ENCODE measurements at regions not wholly inside any gene's neighbourhood (a gene's known extent, or its start where the extent isn't known, plus 50 kb on each side); places are given as distances from the start of the nearest gene placed in this dataset.

DNA sequence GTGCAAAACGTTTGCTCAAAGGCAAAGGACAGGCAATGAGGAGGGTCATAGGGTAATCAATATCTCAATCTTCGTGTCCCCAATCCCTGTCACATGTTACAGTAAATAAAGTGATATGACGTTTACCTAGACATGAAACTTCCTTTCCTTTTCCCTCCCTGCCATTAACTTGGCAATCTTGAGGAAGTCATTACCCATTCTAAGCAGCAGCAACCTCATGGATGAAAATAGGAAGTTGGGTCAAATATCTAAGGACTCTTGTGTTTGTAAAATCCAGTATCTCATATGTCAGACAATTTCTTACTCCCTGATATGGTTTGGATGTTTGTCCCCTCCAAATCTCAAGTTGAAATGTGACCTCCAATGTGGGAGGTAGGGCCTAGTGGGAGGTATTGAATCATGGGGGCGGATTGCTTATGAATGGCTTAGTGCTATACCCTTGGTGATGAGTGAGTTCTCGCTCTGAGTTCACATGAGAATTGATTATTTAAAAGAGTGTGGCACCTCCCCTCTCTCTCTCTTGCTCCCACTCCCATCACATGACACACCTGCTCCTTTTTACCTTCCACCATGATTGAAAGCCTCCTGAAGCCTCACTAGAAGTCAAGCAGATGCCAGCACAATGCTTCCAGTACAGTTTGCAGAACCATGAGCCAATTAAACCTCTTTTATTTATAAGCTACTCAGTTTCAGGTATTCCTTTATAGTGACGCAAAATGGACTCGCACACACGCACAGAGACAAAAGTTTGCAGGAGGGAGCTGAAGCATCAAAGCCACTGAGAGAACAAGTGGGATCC is 545.9 kb upstream of the JARID2 start:
- Histone ChIP-seq H3K36me3 (ENCODE audit: control insufficient read depth, insufficient read depth, low read length) (no peaks in the 10 kb centered on the region), H3K4me3 (ENCODE audit: low read depth, low read length) (no peak overlapping the region), H3K27me3 (ENCODE audit: control insufficient read depth, insufficient read depth, low read length) (no peaks in the 10 kb centered on the region)
- TF ChIP-seq, protein P1, sequence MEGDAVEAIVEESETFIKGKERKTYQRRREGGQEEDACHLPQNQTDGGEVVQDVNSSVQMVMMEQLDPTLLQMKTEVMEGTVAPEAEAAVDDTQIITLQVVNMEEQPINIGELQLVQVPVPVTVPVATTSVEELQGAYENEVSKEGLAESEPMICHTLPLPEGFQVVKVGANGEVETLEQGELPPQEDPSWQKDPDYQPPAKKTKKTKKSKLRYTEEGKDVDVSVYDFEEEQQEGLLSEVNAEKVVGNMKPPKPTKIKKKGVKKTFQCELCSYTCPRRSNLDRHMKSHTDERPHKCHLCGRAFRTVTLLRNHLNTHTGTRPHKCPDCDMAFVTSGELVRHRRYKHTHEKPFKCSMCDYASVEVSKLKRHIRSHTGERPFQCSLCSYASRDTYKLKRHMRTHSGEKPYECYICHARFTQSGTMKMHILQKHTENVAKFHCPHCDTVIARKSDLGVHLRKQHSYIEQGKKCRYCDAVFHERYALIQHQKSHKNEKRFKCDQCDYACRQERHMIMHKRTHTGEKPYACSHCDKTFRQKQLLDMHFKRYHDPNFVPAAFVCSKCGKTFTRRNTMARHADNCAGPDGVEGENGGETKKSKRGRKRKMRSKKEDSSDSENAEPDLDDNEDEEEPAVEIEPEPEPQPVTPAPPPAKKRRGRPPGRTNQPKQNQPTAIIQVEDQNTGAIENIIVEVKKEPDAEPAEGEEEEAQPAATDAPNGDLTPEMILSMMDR (IDR thresholded peaks at IDR 0.05; ENCODE audit: insufficient read depth, low read length, poor library complexity, severe bottlenecking), result no peak
- DNase-seq (ENCODE audit: low read depth), result no peak

DNA sequence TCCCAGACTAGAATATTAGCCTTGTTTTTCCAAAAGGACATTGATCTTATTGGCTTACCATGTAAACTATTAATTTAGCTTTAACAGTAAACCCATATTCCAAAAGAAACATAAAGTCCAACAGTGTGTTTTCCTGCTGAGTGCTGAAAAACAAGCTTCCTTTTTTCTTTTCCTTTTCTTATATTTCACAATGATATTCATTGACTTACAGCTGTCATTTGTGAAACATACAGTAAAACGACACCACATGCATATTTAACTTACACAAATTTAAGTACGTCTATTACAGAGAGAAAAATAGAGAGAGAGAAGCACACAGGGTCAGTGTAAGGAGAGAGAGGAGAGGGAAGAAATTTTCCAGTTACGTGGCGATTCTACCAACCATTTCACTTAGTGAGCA is 543.9 kb upstream of the JARID2 start:
- Histone ChIP-seq H3K36me3 (ENCODE audit: control insufficient read depth, insufficient read depth, low read length) (no peaks in the 10 kb centered on the region), H3K27me3 (ENCODE audit: control insufficient read depth, insufficient read depth, low read length) (no peaks in the 10 kb centered on the region), H3K4me3 (ENCODE audit: low read depth, low read length) (no peak overlapping the region)
- TF ChIP-seq, protein P1 (IDR thresholded peaks at IDR 0.05; ENCODE audit: insufficient read depth, low read length, poor library complexity, severe bottlenecking), result no peak
- no peak for DNase-seq (ENCODE audit: low read depth)

DNA sequence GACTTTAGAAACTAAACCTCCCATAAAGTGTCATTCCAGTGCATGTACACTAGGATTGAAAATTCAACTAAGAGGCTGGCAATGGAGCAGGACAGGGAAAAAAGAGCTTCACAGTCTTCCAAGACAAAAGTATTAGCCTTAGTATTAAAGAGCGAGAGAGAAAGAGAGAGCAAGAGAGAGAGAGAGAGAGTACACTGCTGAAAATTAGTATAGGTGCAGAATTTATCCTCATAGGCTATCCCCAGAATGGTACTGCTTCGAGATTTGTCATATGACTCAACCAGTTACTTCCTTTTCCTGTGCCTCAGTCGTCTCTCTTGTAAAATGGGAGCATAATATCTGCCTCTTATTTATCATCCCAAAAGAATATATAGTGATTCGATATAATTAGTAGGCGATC is 543.2 kb upstream of the JARID2 start:
- TF ChIP-seq, protein P1 (IDR thresholded peaks at IDR 0.05; ENCODE audit: insufficient read depth, low read length, poor library complexity, severe bottlenecking), result no peak
- Histone ChIP-seq H3K36me3 (ENCODE audit: control insufficient read depth, insufficient read depth, low read length) (no peaks in the 10 kb centered on the region), H3K4me3 (ENCODE audit: low read depth, low read length) (no peak overlapping the region), H3K27me3 (ENCODE audit: control insufficient read depth, insufficient read depth, low read length) (no peaks in the 10 kb centered on the region)
- no peak for DNase-seq (ENCODE audit: low read depth)

DNA sequence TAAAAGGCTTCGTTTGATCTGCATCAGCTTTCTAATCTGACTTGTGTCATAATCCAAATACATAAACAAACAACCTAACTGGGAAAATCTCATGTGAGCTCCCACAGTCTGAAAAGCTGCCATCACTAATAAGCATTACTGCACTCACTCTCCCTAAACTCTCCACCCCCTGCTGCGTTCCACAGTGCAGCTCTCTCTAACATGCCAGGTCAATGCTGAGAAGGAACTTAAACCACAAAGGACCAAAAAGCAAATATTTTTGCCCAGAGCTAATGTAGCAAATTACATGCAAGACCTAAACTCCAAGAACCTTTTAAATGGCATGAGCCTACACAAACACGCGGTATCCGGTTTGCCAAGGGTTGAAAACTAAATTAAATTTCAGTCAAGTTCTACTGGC is 542.3 kb upstream of the JARID2 start:
- H3K27me3 ChIP-seq (ENCODE audit: control insufficient read depth, insufficient read depth, low read length), result no peaks in the 10 kb centered on the region
- H3K36me3 ChIP-seq (ENCODE audit: control insufficient read depth, insufficient read depth, low read length), result no peaks in the 10 kb centered on the region
- H3K4me3 ChIP-seq (ENCODE audit: low read depth, low read length), result no peak overlapping the region
- DNase-seq (ENCODE audit: low read depth), result no peak
- TF ChIP-seq, protein P1 (IDR thresholded peaks at IDR 0.05; ENCODE audit: insufficient read depth, low read length, poor library complexity, severe bottlenecking), result no peak

DNA sequence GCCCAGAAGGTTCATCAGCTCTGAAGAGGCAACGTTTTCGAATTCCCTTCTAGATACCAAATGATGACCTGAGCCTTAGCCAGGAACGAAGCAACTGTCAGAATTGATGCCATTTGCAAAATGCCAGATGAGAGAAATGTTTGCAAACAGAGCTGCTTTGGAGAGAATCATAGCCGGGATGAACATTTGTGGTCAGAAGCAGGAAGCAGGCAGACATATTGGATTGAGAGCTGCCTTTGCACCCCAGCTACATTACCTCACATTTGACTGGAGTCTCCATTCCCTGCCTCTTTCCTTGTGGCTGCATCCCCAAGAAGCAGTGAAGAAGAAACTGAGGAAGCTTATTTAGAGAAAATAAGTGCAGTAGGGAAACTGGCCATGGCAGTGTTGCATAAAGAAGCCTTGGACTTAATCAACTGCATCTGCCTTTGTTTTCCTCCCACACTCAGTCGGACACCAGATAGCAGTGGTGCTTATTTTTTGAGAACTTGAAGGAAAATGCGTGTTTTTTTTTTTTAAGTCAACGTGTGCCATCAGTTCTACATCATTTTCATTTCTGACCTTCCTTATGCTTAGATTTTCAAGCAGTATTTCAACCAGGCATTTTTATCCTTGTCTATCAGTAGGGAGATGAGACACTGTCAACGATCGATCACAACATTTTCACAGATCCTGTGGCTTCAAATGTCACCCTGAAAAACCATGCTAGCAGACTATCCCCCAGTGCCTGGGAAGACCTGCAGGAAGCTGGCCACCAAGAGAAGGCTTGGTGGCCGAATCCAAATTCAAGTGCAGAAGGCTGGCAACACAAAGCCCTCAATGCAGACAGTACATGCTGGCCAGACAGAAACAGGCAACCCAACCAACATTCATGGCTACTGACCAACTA is 541.2 kb upstream of the JARID2 start:
- Histone ChIP-seq H3K36me3 (ENCODE audit: control insufficient read depth, insufficient read depth, low read length) (no peaks in the 10 kb centered on the region), H3K27me3 (ENCODE audit: control insufficient read depth, insufficient read depth, low read length) (no peaks in the 10 kb centered on the region), H3K4me3 (ENCODE audit: low read depth, low read length) (no peak overlapping the region)
- DNase-seq (ENCODE audit: low read depth), result no peak
- TF ChIP-seq, protein P1 (IDR thresholded peaks at IDR 0.05; ENCODE audit: insufficient read depth, low read length, poor library complexity, severe bottlenecking), result no peak
